CD14-positive monocyte (primary cell): ENCODE measurements at regions not wholly inside any gene's neighbourhood (a gene's known extent, or its start where the extent isn't known, plus 50 kb on each side); places are given as distances from the start of the nearest gene placed in this dataset.

Experiments
- DNase-seq, 3 donors: peaks; one replicate each; pipeline ENCODE4 v3.0.0-alpha.2; 2011 to 2022
- H2AFZ ChIP-seq: 2 replicates; pipeline ENCODE4 v1.6.0; 2012; ENCODE audit warnings: mild to moderate bottlenecking, low read depth, low read length, inconsistent platforms; ENCODE audit not compliant: insufficient read depth, poor library complexity, severe bottlenecking
- H3K27ac ChIP-seq, 2 donors: 1 replicate in 1 of 2; 2 replicates in 1 of 2; pipeline ENCODE4 v1.5.1; 2012 to 2013; ENCODE audit warnings: low read length in 2 of 2, control low read depth in 1 of 2, inconsistent platforms in 1 of 2, low read depth in 1 of 2, mild to moderate bottlenecking in 1 of 2
- H3K27me3 ChIP-seq, 2 donors: one replicate each; pipeline versions ENCODE4 v1.6.0 to v1.6.1; 2011 to 2013; ENCODE audit warnings: low read length in 2 of 2; ENCODE audit not compliant: control insufficient read depth in 2 of 2, insufficient read depth in 2 of 2
- H3K36me3 ChIP-seq, 2 donors: replicated peaks in 1 of 2; 1 replicate in 1 of 2; 2 replicates in 1 of 2; pipeline versions ENCODE4 v1.5.1 to v1.6.1; 2012 to 2013; ENCODE audit warnings: low read length in 2 of 2, control low read depth in 1 of 2, inconsistent platforms in 1 of 2, mild to moderate bottlenecking in 1 of 2; ENCODE audit not compliant: insufficient read depth in 2 of 2, control insufficient read depth in 1 of 2
- H3K4me1 ChIP-seq, 2 donors: 1 replicate in 1 of 2; 2 replicates in 1 of 2; pipeline versions ENCODE4 v1.5.1 to v1.6.1; 2012 to 2013; ENCODE audit warnings: low read length in 2 of 2, control low read depth in 1 of 2, inconsistent platforms in 1 of 2, mild to moderate bottlenecking in 1 of 2, moderate library complexity in 1 of 2; ENCODE audit not compliant: insufficient read depth in 2 of 2, control insufficient read depth in 1 of 2
- H3K4me2 ChIP-seq: replicated peaks from 2 replicates; pipeline ENCODE3; 2012; ENCODE audit warnings: low read length, moderate library complexity, mild to moderate bottlenecking; ENCODE audit not compliant: poor library complexity, severe bottlenecking; ENCODE audit errors: extremely low read depth
- H3K4me3 ChIP-seq, 3 experiments: fragments of 200-600 bp in 1 of 3; sonication (generic) in 1 of 3; replicated peaks in 1 of 3; 1 replicate in 2 of 3; 2 replicates in 1 of 3; pipeline ENCODE4 v1.5.1; 2011 to 2013; ENCODE audit warnings: low read length in 3 of 3, mild to moderate bottlenecking in 3 of 3, control low read depth in 2 of 3, low read depth in 2 of 3, inconsistent platforms in 1 of 3, moderate library complexity in 1 of 3
- H3K79me2 ChIP-seq: 2 replicates; pipeline ENCODE4 v1.6.0; 2012; ENCODE audit warnings: mild to moderate bottlenecking, control low read depth, inconsistent platforms, low read length, moderate library complexity; ENCODE audit not compliant: insufficient read depth
- H3K9ac ChIP-seq: 2 replicates; pipeline ENCODE4 v1.6.0; 2017; ENCODE audit warnings: low read length, mild to moderate bottlenecking; ENCODE audit not compliant: insufficient read depth, poor library complexity, severe bottlenecking
- H3K9me3 ChIP-seq, 2 donors: replicated peaks in 1 of 2; 1 replicate in 1 of 2; 2 replicates in 1 of 2; pipeline versions ENCODE4 v1.5.1 to v1.6.1; 2012 to 2013; ENCODE audit warnings: low read length in 2 of 2, control low read depth in 1 of 2; ENCODE audit not compliant: control insufficient read depth in 1 of 2, insufficient read depth in 1 of 2
- H4K20me1 ChIP-seq: 2 replicates; pipeline ENCODE4 v1.6.0; 2012; ENCODE audit warnings: mild to moderate bottlenecking, low read length, control low read depth, moderate library complexity; ENCODE audit not compliant: insufficient read depth
- H3K27ac Mint-ChIP-seq, 7 donors: one replicate each; pipeline ENCODE4 v1.8.0; 2020; ENCODE audit warnings: mild to moderate bottlenecking in 7 of 7, mixed read lengths in 7 of 7, moderate library complexity in 6 of 7, inconsistent platforms in 2 of 7
- H3K27me3 Mint-ChIP-seq, 3 donors: one replicate each; pipeline ENCODE4 v1.8.0; 2021 to 2022; ENCODE audit warnings: low read depth in 3 of 3, mild to moderate bottlenecking in 3 of 3, mixed read lengths in 3 of 3, moderate library complexity in 3 of 3, inconsistent platforms in 1 of 3
- H3K36me3 Mint-ChIP-seq, 2 donors: one replicate each; pipeline ENCODE4 v1.8.0; 2020; ENCODE audit warnings: mixed read lengths in 2 of 2, inconsistent platforms in 1 of 2, mild to moderate bottlenecking in 1 of 2
- H3K4me1 Mint-ChIP-seq: one replicate; pipeline ENCODE4 v1.8.0; 2020; ENCODE audit warnings: mild to moderate bottlenecking, mixed read lengths
- H3K4me3 Mint-ChIP-seq, 2 donors: one replicate each; pipeline ENCODE4 v1.8.0; 2020; ENCODE audit warnings: mild to moderate bottlenecking in 2 of 2, mixed read lengths in 2 of 2, moderate library complexity in 1 of 2
- H3K9me3 Mint-ChIP-seq, 7 donors: one replicate each; pipeline ENCODE4 v1.8.0; 2020 to 2022; ENCODE audit warnings: mixed read lengths in 7 of 7, mild to moderate bottlenecking in 6 of 7, moderate library complexity in 6 of 7, inconsistent platforms in 2 of 7
- CTCF ChIP-seq: fragments of 200-600 bp; IDR thresholded peaks from one replicate; pipeline ENCODE4 v1.8.0; 2022; ENCODE audit warnings: antibody characterized with exemption, mild to moderate bottlenecking
- WGBS: methylation state at CpG from one replicate; pipeline ENCODE4 v1.1.5; 2013; ENCODE audit warnings: missing lambda C conversion rate; ENCODE audit not compliant: insufficient coverage; 5-methylcytosine and 5-hydroxymethylcytosine counted together
- intact Hi-C, 2 donors: fragments of 100-400 bp; cut with micrococcal nuclease; formaldehyde crosslinking; loops; one replicate each; pipeline versions ENCODE4 v1.15.0 to v1.15.1; 2023

- Histone ChIP-seq H3K79me2 (no peaks in the 10 kb centered on the region), H4K20me1 (no peaks in the 10 kb centered on the region), H3K9ac (no peak overlapping the region), H3K4me3 (no peak overlapping the region), H3K27ac (no peak overlapping the region), H3K36me3 (no peaks in the 10 kb centered on the region), H3K4me2 (no peak overlapping the region), H2AFZ (no peak overlapping the region), H3K9me3 (no peaks in the 10 kb centered on the region), H3K4me1 (no peaks in the 10 kb centered on the region), H3K27me3 (no peaks in the 10 kb centered on the region)
- no peaks in the 10 kb centered on the region for H3K9me3 Mint-ChIP-seq
- H3K27ac Mint-ChIP-seq, result no peak overlapping the region
- no peak for TF ChIP-seq CTCF
- H3K36me3 Mint-ChIP-seq, result no peaks in the 10 kb centered on the region
- intact Hi-C loops, result no loop called here
- H3K4me1 Mint-ChIP-seq, result no peaks in the 10 kb centered on the region
- H3K27me3 Mint-ChIP-seq, result peaks cover 0 to 5% (median 3%) of the 10 kb centered on the region in 3 donors
- H3K4me3 Mint-ChIP-seq, result no peak overlapping the region
- DNase-seq, result no peak
- 37% methylated on average over 5 of the region's 6 CpGs for WGBS
These were observed 63.7 kb upstream of the SMAD6 start for GRCh38 chr15:66638377-66638776.

- Mint-ChIP-seq H3K27me3 (peaks cover 0 to 11% (median 5%) of the 10 kb centered on the region in 3 donors), H3K9me3 (no peaks in the 10 kb centered on the region), H3K27ac (peak overlapping the region in 1 of 7 donors; percentile 57), H3K4me1 (no peaks in the 10 kb centered on the region), H3K4me3 (no peak overlapping the region), H3K36me3 (no peaks in the 10 kb centered on the region)
- no peaks in the 10 kb centered on the region for H3K79me2 ChIP-seq
- no peak overlapping the region for H3K4me3 ChIP-seq
- no peaks in the 10 kb centered on the region for H4K20me1 ChIP-seq
- intact Hi-C loops, result no loop called here
- H2AFZ ChIP-seq, result no peak overlapping the region
- no peaks in the 10 kb centered on the region for H3K27me3 ChIP-seq
- no peaks in the 10 kb centered on the region for H3K36me3 ChIP-seq
- no peak overlapping the region for H3K27ac ChIP-seq
- WGBS, result 97% methylated on average over 5 of the region's 5 CpGs
- DNase-seq, result no peak
- H3K9ac ChIP-seq, result no peak overlapping the region
- H3K4me1 ChIP-seq, result no peaks in the 10 kb centered on the region
- no peak for TF ChIP-seq CTCF
- no peaks in the 10 kb centered on the region for H3K9me3 ChIP-seq
- H3K4me2 ChIP-seq, result no peak overlapping the region
These were observed 60.3 kb upstream of the SMAD6 start for GRCh38 chr15:66641485-66642315.
